Spleen (tissue), 11 donors: ENCODE measurements at regions not wholly inside any gene's neighbourhood (a gene's known extent, or its start where the extent isn't known, plus 50 kb on each side); places are given as distances from the start of the nearest gene placed in this dataset.

Source experiments
- DNase-seq: peaks from one replicate; pipeline ENCODE4 v3.0.0-alpha.2; 2020
- H3K27ac ChIP-seq, 8 donors: fragments of 200-600 bp; sonication (generic) in 7 of 8; 1 replicate in 4 of 8; 2 replicates in 4 of 8; pipeline versions ENCODE4 v1.5.0 to v1.8.0; 2016 to 2021; ENCODE audit warnings: inconsistent platforms in 4 of 8, mild to moderate bottlenecking in 4 of 8, moderate library complexity in 1 of 8
- H3K27me3 ChIP-seq, 7 donors: fragments of 200-600 bp; sonication (generic) in 6 of 7; replicated peaks in 1 of 7; 1 replicate in 4 of 7; 2 replicates in 3 of 7; pipeline versions ENCODE4 v1.5.0 to v1.8.0; 2016 to 2021; ENCODE audit warnings: inconsistent platforms in 3 of 7, mild to moderate bottlenecking in 1 of 7
- H3K36me3 ChIP-seq, 6 donors: fragments of 200-600 bp; sonication (generic) in 5 of 6; 1 replicate in 4 of 6; 2 replicates in 2 of 6; pipeline versions ENCODE4 v1.5.0 to v1.8.0; 2016 to 2021; ENCODE audit warnings: inconsistent platforms in 2 of 6
- H3K4me1 ChIP-seq, 6 donors: fragments of 200-600 bp; sonication (generic) in 5 of 6; 1 replicate in 3 of 6; 2 replicates in 3 of 6; pipeline versions ENCODE4 v1.5.0 to v1.8.0; 2016 to 2021; ENCODE audit warnings: inconsistent platforms in 3 of 6
- H3K4me3 ChIP-seq, 8 donors: fragments of 200-600 bp; sonication (generic) in 7 of 8; 1 replicate in 4 of 8; 2 replicates in 4 of 8; pipeline versions ENCODE4 v1.5.0 to v1.8.0; 2016 to 2021; ENCODE audit warnings: inconsistent platforms in 4 of 8, mild to moderate bottlenecking in 4 of 8, moderate library complexity in 2 of 8
- H3K9me3 ChIP-seq, 8 donors: fragments of 200-600 bp; sonication (generic) in 7 of 8; 1 replicate in 4 of 8; 2 replicates in 4 of 8; pipeline versions ENCODE4 v1.5.0 to v1.8.0; 2016 to 2021; ENCODE audit warnings: inconsistent platforms in 4 of 8
- CTCF ChIP-seq, 11 experiments: fragments of 200-600 bp in 7 of 11; fragments of 450-650 bp in 4 of 11; sonication (generic) in 4 of 11; IDR thresholded peaks in 8 of 11; conservative IDR thresholded peaks in 3 of 11; 1 replicate in 7 of 11; 2 replicates in 4 of 11; pipeline versions ENCODE4 v1.4.0 to v1.8.0; 2016 to 2021; ENCODE audit warnings: antibody characterized with exemption in 11 of 11, inconsistent platforms in 4 of 11, mild to moderate bottlenecking in 1 of 11
- POLR2A ChIP-seq, 3 donors: fragments of 450-650 bp; IDR thresholded peaks; one replicate each; pipeline ENCODE4 v1.5.1; 2017; ENCODE audit warnings: antibody characterized with exemption in 3 of 3, mild to moderate bottlenecking in 1 of 3
- POLR2AphosphoS5 ChIP-seq, 3 donors: sonication (generic); formaldehyde crosslinking; IDR thresholded peaks; one replicate each; pipeline ENCODE4 v1.5.1; 2017; ENCODE audit warnings: antibody characterized with exemption in 3 of 3
- WGBS, 5 donors: extraction: QIAGEN DNeasy Blood & Tissue Kit in 3 of 5; methylation state at CpG; one replicate each; pipeline versions ENCODE4 v1.1.5 to v1.1.7; 2013 to 2018; 5-methylcytosine and 5-hydroxymethylcytosine counted together
- intact Hi-C: fragments of 100-400 bp; cut with DNase I; formaldehyde crosslinking; loops from one replicate; pipeline ENCODE4 v1.15.0; 2023; ENCODE audit warnings: low total_unique reads
- donor health status: healthy with polysubstance abuse.
- donor health status: DM: no; HTN: no; CAD: no; lungs with moderate emphysema.
- donor health status: DM: no; HTN: no; CAD: no.
- donor health status: Bipolar disorder and iron deficiency.
- donor health status: healthy.
- donor health status: DM: no; HTN: no; CAD: no.
- donor health status: DM: yes; HTN: yes; CAD: no.

GRCh38 chr11:92843455-92843854 is 126.0 kb upstream of the MTNR1B start:
- intact Hi-C loops: no loop called here
- no peaks in the 10 kb centered on the region for H3K27me3 ChIP-seq
- H3K36me3 ChIP-seq: no peaks in the 10 kb centered on the region
- H3K4me3 ChIP-seq: no peak overlapping the region
- no peaks in the 10 kb centered on the region for H3K9me3 ChIP-seq
- WGBS, 5 donors: 85 to 92% (median 86%) methylated on average over 4 of the region's 4 CpGs
- H3K4me1 ChIP-seq: no peaks in the 10 kb centered on the region
- TF ChIP-seq CTCF (IDR thresholded peaks at IDR 0.05 in 8 of 11, conservative IDR thresholded peaks at IDR 0.05 in 3 of 11) (no peak), POLR2AphosphoS5 (IDR thresholded peaks at IDR 0.05) (no peak), POLR2A (IDR thresholded peaks at IDR 0.05) (no peak)
- no peak for DNase-seq
- H3K27ac ChIP-seq: no peak overlapping the region

GRCh38 chr11:92844197-92844596 is 125.3 kb upstream of the MTNR1B start:
- no peaks in the 10 kb centered on the region for H3K27me3 ChIP-seq
- WGBS, 5 donors: 92 to 96% (median 95%) methylated on average over 11 to 13 of the region's 13 CpGs
- intact Hi-C loops: no loop called here

GRCh38 chr11:92845390-92845789 is 124.1 kb upstream of the MTNR1B start:
- intact Hi-C loops: no loop called here
- Histone ChIP-seq H3K4me3 (no peak overlapping the region), H3K4me1 (no peaks in the 10 kb centered on the region), H3K27ac (no peak overlapping the region), H3K36me3 (no peaks in the 10 kb centered on the region), H3K27me3 (no peaks in the 10 kb centered on the region), H3K9me3 (no peaks in the 10 kb centered on the region)
- TF ChIP-seq POLR2AphosphoS5 (IDR thresholded peaks at IDR 0.05) (no peak), CTCF (IDR thresholded peaks at IDR 0.05 in 8 of 11, conservative IDR thresholded peaks at IDR 0.05 in 3 of 11) (no peak), POLR2A (IDR thresholded peaks at IDR 0.05) (no peak)
- 80 to 89% (median 83%) methylated on average over 4 of the region's 4 CpGs for WGBS, 5 donors
- no peak for DNase-seq

More at GRCh38 chr11:92844197-92844596, 125.3 kb upstream of the MTNR1B start:
- H3K27ac ChIP-seq: no peak overlapping the region
- TF ChIP-seq POLR2A (IDR thresholded peaks at IDR 0.05) (no peak), POLR2AphosphoS5 (IDR thresholded peaks at IDR 0.05) (no peak), CTCF (IDR thresholded peaks at IDR 0.05 in 8 of 11, conservative IDR thresholded peaks at IDR 0.05 in 3 of 11) (no peak)
- H3K4me3 ChIP-seq: no peak overlapping the region
- H3K4me1 ChIP-seq: no peaks in the 10 kb centered on the region
- no peaks in the 10 kb centered on the region for H3K9me3 ChIP-seq
- no peaks in the 10 kb centered on the region for H3K36me3 ChIP-seq
- no peak for DNase-seq

- TF ChIP-seq CTCF (IDR thresholded peaks at IDR 0.05 in 8 of 11, conservative IDR thresholded peaks at IDR 0.05 in 3 of 11) (no peak), POLR2A (IDR thresholded peaks at IDR 0.05) (no peak), POLR2AphosphoS5 (IDR thresholded peaks at IDR 0.05) (no peak)
- DNase-seq: no peak
- no peaks in the 10 kb centered on the region for H3K36me3 ChIP-seq
These were observed 123.6 kb upstream of the MTNR1B start for GRCh38 chr11:92845805-92846204.

More at GRCh38 chr11:92845805-92846204, 123.6 kb upstream of the MTNR1B start:
- Histone ChIP-seq H3K27me3 (no peaks in the 10 kb centered on the region), H3K9me3 (no peaks in the 10 kb centered on the region), H3K27ac (no peak overlapping the region), H3K4me1 (no peaks in the 10 kb centered on the region), H3K4me3 (no peak overlapping the region)
- WGBS, 5 donors: 66 to 83% (median 68%) methylated on average over 2 of the region's 2 CpGs
- intact Hi-C loops: no loop called here
